ENCODE measurements at regions not wholly inside any gene's neighbourhood (a gene's known extent, or its start where the extent isn't known, plus 50 kb on each side); places are given as distances from the start of the nearest gene placed in this dataset.

GRCh38 chr5:136769900-136770684 lies 404.7 kb upstream of the TRPC7 start:
- TF ChIP-seq, protein P1, sequence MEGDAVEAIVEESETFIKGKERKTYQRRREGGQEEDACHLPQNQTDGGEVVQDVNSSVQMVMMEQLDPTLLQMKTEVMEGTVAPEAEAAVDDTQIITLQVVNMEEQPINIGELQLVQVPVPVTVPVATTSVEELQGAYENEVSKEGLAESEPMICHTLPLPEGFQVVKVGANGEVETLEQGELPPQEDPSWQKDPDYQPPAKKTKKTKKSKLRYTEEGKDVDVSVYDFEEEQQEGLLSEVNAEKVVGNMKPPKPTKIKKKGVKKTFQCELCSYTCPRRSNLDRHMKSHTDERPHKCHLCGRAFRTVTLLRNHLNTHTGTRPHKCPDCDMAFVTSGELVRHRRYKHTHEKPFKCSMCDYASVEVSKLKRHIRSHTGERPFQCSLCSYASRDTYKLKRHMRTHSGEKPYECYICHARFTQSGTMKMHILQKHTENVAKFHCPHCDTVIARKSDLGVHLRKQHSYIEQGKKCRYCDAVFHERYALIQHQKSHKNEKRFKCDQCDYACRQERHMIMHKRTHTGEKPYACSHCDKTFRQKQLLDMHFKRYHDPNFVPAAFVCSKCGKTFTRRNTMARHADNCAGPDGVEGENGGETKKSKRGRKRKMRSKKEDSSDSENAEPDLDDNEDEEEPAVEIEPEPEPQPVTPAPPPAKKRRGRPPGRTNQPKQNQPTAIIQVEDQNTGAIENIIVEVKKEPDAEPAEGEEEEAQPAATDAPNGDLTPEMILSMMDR (IDR thresholded peaks at IDR 0.05): peak; percentile 38 to 86 (median 72)
- TF ChIP-seq POLR2AphosphoS5 (IDR thresholded peaks at IDR 0.05): no peak
- Histone ChIP-seq H3K27me3 (replicated peaks; ENCODE audit: insufficient read depth) (no peaks in the 10 kb centered on the region), H3K4me3 (no peak overlapping the region), H3K36me3 (no peaks in the 10 kb centered on the region), H3K4me1 (replicated peaks) (no peaks in the 10 kb centered on the region), H3K27ac (no peak overlapping the region), H3K9me3 (no peaks in the 10 kb centered on the region)
- peak; percentile 68 for DNase-seq (ENCODE audit: low spot score)
- WGBS: 32% methylated on average over 11 of the region's 11 CpGs
- intact Hi-C loops (cut with DNase I): loop anchor here (5.0 kb wide), 1 partner anchor 523 kb away; no protein-coding TSS in a partner anchor

- intact Hi-C loops (cut with DNase I): no loop called here
- Histone ChIP-seq H3K27me3 (replicated peaks; ENCODE audit: insufficient read depth) (no peaks in the 10 kb centered on the region), H3K4me1 (replicated peaks) (no peaks in the 10 kb centered on the region), H3K9me3 (no peaks in the 10 kb centered on the region), H3K36me3 (no peaks in the 10 kb centered on the region), H3K27ac (no peak overlapping the region), H3K4me3 (no peak overlapping the region)
- 77% methylated on average over 4 of the region's 4 CpGs for WGBS
- TF ChIP-seq, protein P1 (IDR thresholded peaks at IDR 0.05): no peak
- no peak for TF ChIP-seq POLR2A (IDR thresholded peaks at IDR 0.05)
- TF ChIP-seq POLR2AphosphoS5 (IDR thresholded peaks at IDR 0.05): no peak
- no peak for DNase-seq (ENCODE audit: low spot score)
Observed at GRCh38 chr5:136769093-136769492, 403.7 kb upstream of the TRPC7 start.

- Histone ChIP-seq H3K4me1 (replicated peaks) (no peaks in the 10 kb centered on the region), H3K4me3 (no peak overlapping the region), H3K27me3 (replicated peaks; ENCODE audit: insufficient read depth) (no peaks in the 10 kb centered on the region), H3K27ac (no peak overlapping the region), H3K36me3 (no peaks in the 10 kb centered on the region), H3K9me3 (no peaks in the 10 kb centered on the region)
- no peak for DNase-seq (ENCODE audit: low spot score)
- TF ChIP-seq POLR2AphosphoS5 (IDR thresholded peaks at IDR 0.05): no peak
- no peak for TF ChIP-seq POLR2A (IDR thresholded peaks at IDR 0.05)
- TF ChIP-seq, protein P1 (IDR thresholded peaks at IDR 0.05): no peak
- intact Hi-C loops (cut with DNase I): no loop called here
- 85% methylated on average over 4 of the region's 4 CpGs for whole genome bisulfite sequencing
Observed at GRCh38 chr5:136768457-136768856, 403.1 kb upstream of the TRPC7 start.

DNA sequence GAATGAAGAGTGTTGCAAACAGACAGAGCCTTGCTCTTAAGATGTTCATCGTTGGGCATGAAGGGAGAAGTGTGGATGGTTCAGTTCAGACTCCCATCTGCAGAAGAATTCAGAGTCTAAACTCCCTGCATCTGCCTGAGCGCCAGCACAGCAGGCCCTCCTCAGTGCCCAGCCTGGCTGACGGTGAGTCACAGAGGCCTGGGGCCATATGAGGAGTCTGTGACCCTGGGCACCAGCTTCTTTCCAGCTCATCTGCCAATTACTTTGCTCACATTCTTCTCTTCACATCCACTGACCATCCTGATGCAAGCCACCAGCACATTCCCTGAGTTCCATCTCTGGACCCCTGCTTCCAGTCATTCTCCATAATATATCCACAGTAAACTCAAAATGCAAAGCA lies 401.1 kb upstream of the TRPC7 start:
- 91% methylated on average over 3 of the region's 3 CpGs for WGBS

More for the DNA sequence above, 401.1 kb upstream of the TRPC7 start:
- no peak overlapping the region for H3K27ac ChIP-seq
- no peak overlapping the region for H3K4me3 ChIP-seq
- DNase-seq (ENCODE audit: low spot score): no peak
- no peaks in the 10 kb centered on the region for H3K9me3 ChIP-seq
- TF ChIP-seq POLR2A (IDR thresholded peaks at IDR 0.05) (no peak), POLR2AphosphoS5 (IDR thresholded peaks at IDR 0.05) (no peak)
- TF ChIP-seq, protein P1 (IDR thresholded peaks at IDR 0.05): no peak
- H3K36me3 ChIP-seq: no peaks in the 10 kb centered on the region
- intact Hi-C loops (cut with DNase I): no loop called here
- H3K4me1 ChIP-seq (replicated peaks): no peaks in the 10 kb centered on the region
- no peaks in the 10 kb centered on the region for H3K27me3 ChIP-seq (replicated peaks; ENCODE audit: insufficient read depth)

All from prostate gland (tissue), 2 donors.